ENCODE measurements at regions not wholly inside any gene's neighbourhood (a gene's known extent, or its start where the extent isn't known, plus 50 kb on each side); places are given as distances from the start of the nearest gene placed in this dataset.
A peak's percentile ranks its signal among the peaks of the same experiment; 100 is the strongest.

DNA sequence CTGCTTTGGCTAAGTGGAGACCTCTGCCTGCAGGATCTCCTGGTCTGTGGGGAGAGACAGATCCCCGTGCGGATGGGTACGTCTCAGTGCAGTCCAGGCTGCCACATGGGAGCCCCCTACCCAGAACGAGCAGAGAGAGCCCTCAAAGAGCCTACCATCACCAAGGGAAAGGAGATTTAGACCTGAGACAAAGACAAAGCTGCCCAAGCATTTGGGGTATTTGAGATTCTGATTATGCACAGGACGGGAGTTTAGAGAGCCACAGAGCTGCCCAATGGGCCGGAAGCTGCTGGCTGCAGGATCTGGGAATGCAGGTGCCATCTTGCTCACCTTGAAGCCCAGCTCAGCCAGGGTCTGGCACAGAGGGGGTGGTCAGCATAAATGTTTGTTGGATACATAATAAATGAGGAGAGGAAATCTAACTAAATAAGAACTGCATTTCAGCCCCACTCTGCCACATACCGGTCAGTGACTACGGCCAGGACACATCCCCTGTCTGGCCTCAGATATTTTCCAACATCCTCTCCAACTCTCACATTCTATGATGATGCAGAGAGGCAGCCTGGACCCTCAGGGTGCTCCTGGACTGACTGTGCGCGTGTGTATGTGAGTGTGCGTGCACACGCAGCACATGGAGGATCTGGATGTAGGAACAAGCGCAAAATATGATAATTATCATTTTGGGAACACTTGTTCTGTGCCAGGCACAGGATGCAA, 157.8 kb downstream of the FGF18 start:
- Histone ChIP-seq H3K27ac (ENCODE audit: low read depth, low read length, poor library complexity, severe bottlenecking) (no peak overlapping the region), H3K36me3 (ENCODE audit: insufficient read depth, low read length, poor library complexity, severe bottlenecking) (no peaks in the 10 kb centered on the region), H3K27me3 (replicated peaks; ENCODE audit: insufficient read depth, low read depth, low read length, poor library complexity) (no peaks in the 10 kb centered on the region), H3K4me1 (ENCODE audit: insufficient read depth, low read length, poor library complexity, severe bottlenecking) (no peaks in the 10 kb centered on the region), H3K4me3 (ENCODE audit: low read depth, low read length, poor library complexity, severe bottlenecking) (no peak overlapping the region), H3K9me3 (ENCODE audit: low read depth, low read length, poor library complexity, severe bottlenecking) (no peaks in the 10 kb centered on the region)
- BruUV-seq (replicated peaks), result no TSS peak
- POLR2A ChIA-PET (ENCODE audit: low non-redundant PET), result no interaction called here
- CTCF ChIA-PET, result no interaction called here
- intact Hi-C loops (cut with micrococcal nuclease; ENCODE audit: unreplicated experiment), result no loop called here
- no peak for DNase-seq (ENCODE audit: low spot score)
- TF ChIP-seq, protein P1, sequence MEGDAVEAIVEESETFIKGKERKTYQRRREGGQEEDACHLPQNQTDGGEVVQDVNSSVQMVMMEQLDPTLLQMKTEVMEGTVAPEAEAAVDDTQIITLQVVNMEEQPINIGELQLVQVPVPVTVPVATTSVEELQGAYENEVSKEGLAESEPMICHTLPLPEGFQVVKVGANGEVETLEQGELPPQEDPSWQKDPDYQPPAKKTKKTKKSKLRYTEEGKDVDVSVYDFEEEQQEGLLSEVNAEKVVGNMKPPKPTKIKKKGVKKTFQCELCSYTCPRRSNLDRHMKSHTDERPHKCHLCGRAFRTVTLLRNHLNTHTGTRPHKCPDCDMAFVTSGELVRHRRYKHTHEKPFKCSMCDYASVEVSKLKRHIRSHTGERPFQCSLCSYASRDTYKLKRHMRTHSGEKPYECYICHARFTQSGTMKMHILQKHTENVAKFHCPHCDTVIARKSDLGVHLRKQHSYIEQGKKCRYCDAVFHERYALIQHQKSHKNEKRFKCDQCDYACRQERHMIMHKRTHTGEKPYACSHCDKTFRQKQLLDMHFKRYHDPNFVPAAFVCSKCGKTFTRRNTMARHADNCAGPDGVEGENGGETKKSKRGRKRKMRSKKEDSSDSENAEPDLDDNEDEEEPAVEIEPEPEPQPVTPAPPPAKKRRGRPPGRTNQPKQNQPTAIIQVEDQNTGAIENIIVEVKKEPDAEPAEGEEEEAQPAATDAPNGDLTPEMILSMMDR (conservative IDR thresholded peaks at IDR 0.05; ENCODE audit: low read depth, low read length), result no peak
- TF ChIP-seq EZH2 (IDR thresholded peaks at IDR 0.05; ENCODE audit: borderline replicate concordance, low read depth, low read length, poor library complexity, severe bottlenecking), result no peak

DNA sequence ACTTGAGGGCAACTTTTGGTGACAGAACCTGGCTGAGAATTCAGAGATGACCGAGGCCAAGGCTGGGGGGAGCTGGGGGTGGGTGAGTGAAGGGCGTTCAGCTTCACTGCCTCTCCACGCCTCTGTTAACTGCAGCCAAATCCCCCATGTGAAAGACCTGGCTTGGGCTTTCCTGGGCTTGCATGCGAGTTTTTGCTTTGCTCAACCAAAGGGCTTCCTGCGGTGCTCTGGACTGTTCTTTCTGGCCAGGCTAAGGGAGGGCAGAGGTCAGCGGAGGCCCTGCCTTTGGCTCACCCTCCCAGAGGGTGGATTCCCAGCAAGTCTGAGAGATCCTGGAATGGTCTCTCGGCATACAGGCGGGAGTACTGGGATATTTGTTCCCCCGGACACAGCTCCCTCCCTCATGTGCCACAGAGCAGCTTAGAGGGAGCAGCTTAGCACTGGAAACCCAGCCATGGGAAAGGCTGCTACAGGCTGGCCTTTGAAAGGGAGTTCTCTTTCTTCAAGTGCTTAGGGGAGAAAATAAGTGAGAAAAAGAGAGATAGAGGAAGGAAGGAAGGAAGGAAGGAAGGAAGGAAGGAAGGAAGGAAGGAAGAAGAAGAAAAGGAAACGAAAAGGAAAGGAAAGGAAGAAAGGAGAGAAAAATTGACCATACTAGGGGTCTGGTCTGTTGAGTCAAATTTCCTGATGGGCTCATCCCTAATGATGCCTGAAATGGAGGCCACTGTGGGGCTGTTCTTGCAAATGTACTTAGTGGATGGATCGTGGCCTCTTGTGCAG, 158.8 kb downstream of the FGF18 start:
- Histone ChIP-seq H3K36me3 (ENCODE audit: insufficient read depth, low read length, poor library complexity, severe bottlenecking) (no peaks in the 10 kb centered on the region), H3K27ac (ENCODE audit: low read depth, low read length, poor library complexity, severe bottlenecking) (no peak overlapping the region), H3K9me3 (ENCODE audit: low read depth, low read length, poor library complexity, severe bottlenecking) (no peaks in the 10 kb centered on the region), H3K4me1 (ENCODE audit: insufficient read depth, low read length, poor library complexity, severe bottlenecking) (no peaks in the 10 kb centered on the region), H3K27me3 (replicated peaks; ENCODE audit: insufficient read depth, low read depth, low read length, poor library complexity) (no peaks in the 10 kb centered on the region), H3K4me3 (ENCODE audit: low read depth, low read length, poor library complexity, severe bottlenecking) (no peak overlapping the region)
- intact Hi-C loops (cut with micrococcal nuclease; ENCODE audit: unreplicated experiment), result no loop called here
- TF ChIP-seq, protein P1 (conservative IDR thresholded peaks at IDR 0.05; ENCODE audit: low read depth, low read length), result no peak
- TF ChIP-seq EZH2 (IDR thresholded peaks at IDR 0.05; ENCODE audit: borderline replicate concordance, low read depth, low read length, poor library complexity, severe bottlenecking), result no peak
- no TSS peak for BruUV-seq (replicated peaks)
- ChIA-PET CTCF (interaction anchor here (0.6 kb wide), 1 partner anchor 75 kb away, joined by 5 read pairs; no protein-coding TSS in a partner anchor), POLR2A (ENCODE audit: low non-redundant PET) (no interaction called here)
- peak; percentile 29 for DNase-seq (ENCODE audit: low spot score)

DNA sequence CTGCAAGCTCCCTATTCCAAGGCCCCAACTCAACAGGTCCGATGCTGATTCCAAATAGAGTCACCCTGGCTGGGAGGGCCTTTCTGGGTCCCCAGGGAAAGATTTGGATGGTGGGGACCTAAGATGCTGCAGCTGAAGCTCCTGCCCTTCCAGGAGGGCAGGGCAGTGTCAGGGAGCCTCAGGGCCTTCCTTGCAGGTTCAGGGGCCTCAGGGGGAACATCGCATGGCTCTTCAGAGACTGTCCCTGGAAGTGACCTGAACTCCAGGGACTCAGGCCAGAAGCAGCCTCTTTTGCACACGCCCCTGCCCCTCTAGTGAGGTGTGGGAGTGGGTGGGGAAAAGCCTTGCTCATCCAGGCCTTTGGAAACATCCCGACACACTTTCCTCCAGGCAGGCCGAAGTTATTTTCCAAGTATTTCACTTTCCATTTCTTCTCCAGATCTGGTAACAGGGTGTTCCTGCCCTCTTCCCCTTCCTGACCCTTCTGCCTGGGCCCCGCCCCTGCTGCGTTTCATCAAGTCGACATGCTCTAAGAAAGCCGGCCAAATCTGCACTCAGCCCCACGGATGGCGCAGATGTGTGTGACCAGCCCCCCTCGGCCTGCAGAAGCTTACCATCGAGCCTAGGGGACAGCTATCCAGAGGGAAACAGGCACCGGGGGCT, 159.5 kb downstream of the FGF18 start:
- Histone ChIP-seq H3K27ac (ENCODE audit: low read depth, low read length, poor library complexity, severe bottlenecking) (no peak overlapping the region), H3K36me3 (ENCODE audit: insufficient read depth, low read length, poor library complexity, severe bottlenecking) (no peaks in the 10 kb centered on the region), H3K4me3 (ENCODE audit: low read depth, low read length, poor library complexity, severe bottlenecking) (no peak overlapping the region), H3K9me3 (ENCODE audit: low read depth, low read length, poor library complexity, severe bottlenecking) (no peaks in the 10 kb centered on the region), H3K27me3 (replicated peaks; ENCODE audit: insufficient read depth, low read depth, low read length, poor library complexity) (no peaks in the 10 kb centered on the region), H3K4me1 (ENCODE audit: insufficient read depth, low read length, poor library complexity, severe bottlenecking) (no peaks in the 10 kb centered on the region)
- no TSS peak for BruUV-seq (replicated peaks)
- no peak for DNase-seq (ENCODE audit: low spot score)
- ChIA-PET CTCF (interaction anchor here (0.6 kb wide), 1 partner anchor 74 kb away, joined by 5 read pairs; no protein-coding TSS in a partner anchor), POLR2A (ENCODE audit: low non-redundant PET) (no interaction called here)
- intact Hi-C loops (cut with micrococcal nuclease; ENCODE audit: unreplicated experiment), result no loop called here
- TF ChIP-seq, protein P1 (conservative IDR thresholded peaks at IDR 0.05; ENCODE audit: low read depth, low read length), result no peak
- no peak for TF ChIP-seq EZH2 (IDR thresholded peaks at IDR 0.05; ENCODE audit: borderline replicate concordance, low read depth, low read length, poor library complexity, severe bottlenecking)

All from A673 (cell line).